GM12864 (cell line): ENCODE measurements at regions not wholly inside any gene's neighbourhood (a gene's known extent, or its start where the extent isn't known, plus 50 kb on each side); places are given as distances from the start of the nearest gene placed in this dataset.

Experiments used
- DNase-seq: peaks from one replicate; pipeline ENCODE4 v3.0.0-alpha.2; 2011; ENCODE audit warnings: low read depth
- H3K4me3 ChIP-seq: 2 replicates; pipeline ENCODE4 v1.5.1; 2011; ENCODE audit warnings: mild to moderate bottlenecking, low read depth, low read length, control low read depth
- TF ChIP-seq, protein P1 (sequence below): IDR thresholded peaks from 2 replicates; pipeline ENCODE4 v1.5.1; 2011; ENCODE audit warnings: low read depth, mild to moderate bottlenecking, moderate library complexity, low read length, control low read depth, inconsistent platforms; ENCODE audit errors: missing control alignments

GRCh38 chr22:23373601-23374000 lies 193.3 kb downstream of the BCR start:
- DNase-seq: no peak
- TF ChIP-seq, protein P1, sequence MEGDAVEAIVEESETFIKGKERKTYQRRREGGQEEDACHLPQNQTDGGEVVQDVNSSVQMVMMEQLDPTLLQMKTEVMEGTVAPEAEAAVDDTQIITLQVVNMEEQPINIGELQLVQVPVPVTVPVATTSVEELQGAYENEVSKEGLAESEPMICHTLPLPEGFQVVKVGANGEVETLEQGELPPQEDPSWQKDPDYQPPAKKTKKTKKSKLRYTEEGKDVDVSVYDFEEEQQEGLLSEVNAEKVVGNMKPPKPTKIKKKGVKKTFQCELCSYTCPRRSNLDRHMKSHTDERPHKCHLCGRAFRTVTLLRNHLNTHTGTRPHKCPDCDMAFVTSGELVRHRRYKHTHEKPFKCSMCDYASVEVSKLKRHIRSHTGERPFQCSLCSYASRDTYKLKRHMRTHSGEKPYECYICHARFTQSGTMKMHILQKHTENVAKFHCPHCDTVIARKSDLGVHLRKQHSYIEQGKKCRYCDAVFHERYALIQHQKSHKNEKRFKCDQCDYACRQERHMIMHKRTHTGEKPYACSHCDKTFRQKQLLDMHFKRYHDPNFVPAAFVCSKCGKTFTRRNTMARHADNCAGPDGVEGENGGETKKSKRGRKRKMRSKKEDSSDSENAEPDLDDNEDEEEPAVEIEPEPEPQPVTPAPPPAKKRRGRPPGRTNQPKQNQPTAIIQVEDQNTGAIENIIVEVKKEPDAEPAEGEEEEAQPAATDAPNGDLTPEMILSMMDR: no peak
- no peak overlapping the region for H3K4me3 ChIP-seq

DNA sequence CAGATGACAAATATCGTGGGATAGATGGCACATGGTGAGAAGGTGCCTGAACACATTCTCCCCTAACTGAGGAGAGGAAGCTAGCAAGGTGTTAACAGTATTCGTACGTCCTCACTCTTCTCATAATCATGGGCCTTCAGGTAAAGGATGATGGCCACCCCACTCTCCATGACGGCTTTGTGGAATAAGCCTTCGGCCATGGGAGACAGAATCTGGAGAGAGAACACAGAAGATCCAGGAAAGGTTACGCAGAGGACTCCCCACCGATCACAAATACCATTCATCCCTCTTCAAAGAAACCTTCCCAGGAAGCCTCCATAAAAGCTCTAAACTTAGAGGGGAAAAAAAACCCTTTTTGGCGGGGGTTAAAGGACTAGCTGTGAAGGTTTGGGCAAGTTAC lies 189.9 kb downstream of the BCR start:
- DNase-seq: no peak
- H3K4me3 ChIP-seq: no peak overlapping the region
- TF ChIP-seq, protein P1: no peak

DNA sequence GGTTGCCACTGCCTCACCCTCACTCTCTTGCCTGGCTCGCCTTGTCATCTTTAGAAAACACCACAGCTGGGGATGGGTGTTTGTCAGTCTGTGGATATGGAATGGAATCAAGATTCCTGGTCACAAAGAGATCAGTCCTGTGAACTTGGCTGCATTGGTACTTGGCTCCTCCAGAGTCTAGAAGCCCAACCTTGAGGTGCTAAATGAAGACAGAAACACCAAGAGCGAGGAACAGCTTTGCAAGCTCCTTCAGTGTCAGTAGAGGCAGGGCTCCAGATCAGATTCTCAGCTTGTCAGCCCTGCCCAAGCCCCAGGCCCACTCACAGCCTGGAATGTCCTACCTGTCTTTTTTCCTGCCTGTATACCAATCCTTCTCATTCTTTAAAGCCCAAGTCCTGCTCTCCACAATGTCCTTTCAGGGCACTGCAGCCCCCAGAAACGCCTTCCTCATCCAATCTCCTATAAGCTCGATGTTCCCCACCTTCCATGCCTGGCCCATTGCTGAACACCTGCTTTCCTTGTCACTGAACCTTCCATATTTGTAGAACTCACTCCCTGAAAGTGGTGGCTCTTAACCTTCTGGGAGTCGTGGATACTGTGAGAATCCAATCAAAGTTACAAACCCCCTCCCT lies 188.9 kb downstream of the BCR start:
- DNase-seq: no peak
- TF ChIP-seq, protein P1: no peak
- no peak overlapping the region for H3K4me3 ChIP-seq
